ENCODE measurements at regions not wholly inside any gene's neighbourhood (a gene's known extent, or its start where the extent isn't known, plus 50 kb on each side); places are given as distances from the start of the nearest gene placed in this dataset.

- DNase-seq (ENCODE audit: low spot score in 2 of 2): no peak
- no peaks in the 10 kb centered on the region for H3K9me3 Mint-ChIP-seq
- H3K4me3 Mint-ChIP-seq: no peak overlapping the region
- no peaks in the 10 kb centered on the region for H3K36me3 Mint-ChIP-seq (ENCODE audit: insufficient read depth)
- no peaks in the 10 kb centered on the region for H3K4me1 Mint-ChIP-seq
- peaks cover 15% of the 10 kb centered on the region for H3K27me3 Mint-ChIP-seq
- ATAC-seq (replicated peaks; ENCODE audit: extremely low read depth, poor library complexity, severe bottlenecking): no peak
- no peak overlapping the region for H3K27ac Mint-ChIP-seq (ENCODE audit: low read depth)
These were observed 155.1 kb upstream of the DMRT1 start for GRCh38 chr9:686321-686813.

- no peak overlapping the region for H3K27ac Mint-ChIP-seq (ENCODE audit: low read depth)
- DNase-seq (ENCODE audit: low spot score in 2 of 2) (no peak), ATAC-seq (replicated peaks; ENCODE audit: extremely low read depth, poor library complexity, severe bottlenecking) (no peak)
- peaks cover 15% of the 10 kb centered on the region for H3K27me3 Mint-ChIP-seq
- no peaks in the 10 kb centered on the region for H3K9me3 Mint-ChIP-seq
- H3K4me3 Mint-ChIP-seq: no peak overlapping the region
- H3K36me3 Mint-ChIP-seq (ENCODE audit: insufficient read depth): no peaks in the 10 kb centered on the region
- no peaks in the 10 kb centered on the region for H3K4me1 Mint-ChIP-seq
These were observed 154.3 kb upstream of the DMRT1 start for GRCh38 chr9:687034-687785.

GRCh38 chr9:687994-688393 is 153.5 kb upstream of the DMRT1 start:
- ATAC-seq (replicated peaks; ENCODE audit: extremely low read depth, poor library complexity, severe bottlenecking): no peak
- Mint-ChIP-seq H3K4me3 (no peak overlapping the region), H3K9me3 (no peaks in the 10 kb centered on the region), H3K4me1 (no peaks in the 10 kb centered on the region), H3K27ac (ENCODE audit: low read depth) (no peak overlapping the region), H3K36me3 (ENCODE audit: insufficient read depth) (no peaks in the 10 kb centered on the region), H3K27me3 (peaks cover 10% of the 10 kb centered on the region)
- DNase-seq (ENCODE audit: low spot score in 2 of 2): no peak

DNA sequence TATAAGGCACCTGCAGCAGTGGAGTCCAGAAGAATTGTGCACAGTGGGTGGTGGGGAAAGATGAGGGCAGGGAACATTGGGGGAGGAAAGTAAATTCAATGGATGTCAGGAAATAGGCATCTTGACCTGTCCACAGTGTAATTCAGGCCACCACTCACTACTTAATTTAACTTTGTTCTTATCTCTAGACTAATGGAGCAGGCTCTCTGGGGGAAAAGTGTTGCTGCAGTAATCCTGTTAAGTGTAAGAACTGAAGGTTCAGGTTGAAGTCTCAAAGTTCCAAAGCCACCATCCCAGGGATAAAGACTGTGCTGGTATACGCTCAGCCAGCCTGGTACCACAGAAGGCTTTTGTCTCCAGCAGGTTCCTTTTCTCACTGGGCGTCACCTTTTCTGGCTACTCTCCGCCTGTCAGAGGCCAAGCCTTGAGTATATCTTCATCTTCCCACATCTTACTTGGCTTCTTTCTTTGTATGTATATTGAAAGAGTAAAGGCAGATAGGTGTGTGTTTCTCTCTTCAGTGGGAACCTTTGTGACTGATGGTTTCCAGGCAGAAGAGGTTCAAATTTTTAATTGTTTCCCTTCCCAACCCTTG is 150.9 kb upstream of the DMRT1 start:
- Mint-ChIP-seq H3K36me3 (ENCODE audit: insufficient read depth) (no peaks in the 10 kb centered on the region), H3K27me3 (peaks cover 16% of the 10 kb centered on the region), H3K27ac (ENCODE audit: low read depth) (no peak overlapping the region), H3K4me1 (no peaks in the 10 kb centered on the region), H3K9me3 (no peaks in the 10 kb centered on the region), H3K4me3 (no peak overlapping the region)
- DNase-seq (ENCODE audit: low spot score in 2 of 2) (no peak), ATAC-seq (replicated peaks; ENCODE audit: extremely low read depth, poor library complexity, severe bottlenecking) (no peak)

- Mint-ChIP-seq H3K9me3 (no peaks in the 10 kb centered on the region), H3K36me3 (ENCODE audit: insufficient read depth) (no peaks in the 10 kb centered on the region), H3K27me3 (peaks cover 20% of the 10 kb centered on the region), H3K27ac (ENCODE audit: low read depth) (no peak overlapping the region), H3K4me1 (no peaks in the 10 kb centered on the region), H3K4me3 (no peak overlapping the region)
- no peak for ATAC-seq (replicated peaks; ENCODE audit: extremely low read depth, poor library complexity, severe bottlenecking)
- no peak for DNase-seq (ENCODE audit: low spot score in 2 of 2)
These were observed 149.6 kb upstream of the DMRT1 start for GRCh38 chr9:691825-692400.

- Mint-ChIP-seq H3K4me1 (no peaks in the 10 kb centered on the region), H3K36me3 (ENCODE audit: insufficient read depth) (no peaks in the 10 kb centered on the region), H3K9me3 (no peaks in the 10 kb centered on the region), H3K4me3 (no peak overlapping the region), H3K27me3 (peaks cover 20% of the 10 kb centered on the region), H3K27ac (ENCODE audit: low read depth) (no peak overlapping the region)
- no peak for DNase-seq (ENCODE audit: low spot score in 2 of 2)
- no peak for ATAC-seq (replicated peaks; ENCODE audit: extremely low read depth, poor library complexity, severe bottlenecking)
These were observed 148.8 kb upstream of the DMRT1 start for GRCh38 chr9:692636-693129.

DNA sequence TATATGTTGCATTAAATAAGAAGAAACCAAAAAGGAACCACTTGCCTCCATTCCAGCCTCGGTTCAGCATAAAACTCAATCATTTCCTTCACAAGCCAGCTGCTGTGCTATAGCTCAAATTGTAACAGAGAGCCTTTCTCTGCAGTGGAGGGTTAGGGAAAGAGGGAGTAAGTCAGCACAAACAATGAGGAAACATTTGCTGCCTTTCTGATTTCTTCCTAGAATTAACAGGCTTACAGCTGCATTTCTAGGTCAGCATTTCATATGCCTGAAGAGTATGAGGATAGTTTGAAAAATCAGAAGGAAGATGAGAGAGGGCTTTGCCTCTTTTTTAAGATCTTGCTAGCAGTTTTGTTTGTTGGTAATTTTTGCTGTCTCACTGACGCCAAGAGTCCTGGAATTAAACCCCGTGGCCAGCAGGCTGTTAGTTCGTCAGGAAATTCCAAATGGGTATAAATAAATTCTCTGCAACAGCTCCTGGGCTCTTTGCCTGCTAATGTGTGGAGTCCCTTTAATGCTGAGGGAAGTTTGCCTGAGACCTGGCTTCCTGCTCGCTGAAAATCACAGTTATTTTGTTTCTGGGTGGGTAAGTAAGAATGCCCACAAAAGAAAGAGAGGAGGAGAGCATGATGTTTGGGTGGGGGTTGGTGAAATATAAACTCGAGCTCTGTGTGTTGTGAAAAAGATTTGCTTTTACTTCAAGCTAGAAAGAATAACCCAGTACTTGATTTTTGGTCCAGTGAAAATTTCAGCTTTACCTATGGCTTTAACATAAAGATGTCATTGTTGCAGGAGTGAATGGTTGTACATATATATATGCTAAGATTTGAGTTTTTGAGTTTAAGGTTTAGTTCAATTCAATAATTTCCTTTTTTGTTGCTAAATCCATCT is 148.1 kb upstream of the DMRT1 start:
- H3K27me3 Mint-ChIP-seq: peaks cover 20% of the 10 kb centered on the region
- H3K4me3 Mint-ChIP-seq: no peak overlapping the region
- H3K9me3 Mint-ChIP-seq: no peaks in the 10 kb centered on the region
- no peak overlapping the region for H3K27ac Mint-ChIP-seq (ENCODE audit: low read depth)
- DNase-seq (ENCODE audit: low spot score in 2 of 2): no peak
- no peaks in the 10 kb centered on the region for H3K36me3 Mint-ChIP-seq (ENCODE audit: insufficient read depth)
- H3K4me1 Mint-ChIP-seq: no peaks in the 10 kb centered on the region
- no peak for ATAC-seq (replicated peaks; ENCODE audit: extremely low read depth, poor library complexity, severe bottlenecking)

GRCh38 chr9:694092-694402 is 147.4 kb upstream of the DMRT1 start:
- no peak for ATAC-seq (replicated peaks; ENCODE audit: extremely low read depth, poor library complexity, severe bottlenecking)
- Mint-ChIP-seq H3K36me3 (ENCODE audit: insufficient read depth) (no peaks in the 10 kb centered on the region), H3K4me3 (no peak overlapping the region), H3K27ac (ENCODE audit: low read depth) (no peak overlapping the region), H3K9me3 (no peaks in the 10 kb centered on the region), H3K27me3 (peaks cover 26% of the 10 kb centered on the region), H3K4me1 (no peaks in the 10 kb centered on the region)
- no peak for DNase-seq (ENCODE audit: low spot score in 2 of 2)

DNA sequence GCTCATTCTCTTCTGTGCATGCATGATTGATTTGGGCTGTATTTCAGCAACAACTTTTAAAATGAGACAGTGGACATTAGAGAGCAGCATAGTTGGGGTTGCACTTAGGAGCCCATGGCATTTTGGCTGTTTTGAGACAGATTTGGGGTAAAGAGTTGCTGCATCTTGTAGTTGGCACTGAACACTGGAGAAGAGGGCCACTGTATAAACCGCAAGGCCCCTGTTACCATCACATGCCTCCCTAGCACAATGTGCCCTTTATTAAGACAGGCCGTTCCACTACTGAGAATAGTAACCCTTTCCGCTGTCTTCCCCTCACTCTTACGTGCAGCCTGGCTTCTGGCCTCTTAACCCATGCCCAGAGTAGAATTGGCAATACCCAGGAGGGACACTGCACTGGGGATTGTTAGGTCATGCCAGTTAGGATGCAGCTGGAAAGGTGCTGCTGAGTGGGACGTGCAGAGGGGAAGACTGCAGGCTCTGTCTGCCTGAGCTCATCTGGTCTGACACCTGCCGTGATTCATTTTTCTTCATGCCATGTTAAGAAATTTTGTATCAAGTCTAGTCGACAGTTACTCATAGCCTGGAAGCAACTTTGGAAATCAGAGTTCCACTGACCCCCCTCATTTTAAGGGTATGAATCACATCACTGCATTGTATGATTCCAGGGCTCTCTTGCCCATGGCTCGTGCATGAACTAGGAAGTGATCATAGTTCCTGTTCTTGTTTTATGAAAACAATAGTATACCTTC is 146.9 kb upstream of the DMRT1 start:
- no peaks in the 10 kb centered on the region for H3K36me3 Mint-ChIP-seq (ENCODE audit: insufficient read depth)
- no peak overlapping the region for H3K27ac Mint-ChIP-seq (ENCODE audit: low read depth)
- H3K4me1 Mint-ChIP-seq: no peaks in the 10 kb centered on the region
- DNase-seq (ENCODE audit: low spot score in 2 of 2) (no peak), ATAC-seq (replicated peaks; ENCODE audit: extremely low read depth, poor library complexity, severe bottlenecking) (no peak)
- H3K9me3 Mint-ChIP-seq: no peaks in the 10 kb centered on the region
- H3K4me3 Mint-ChIP-seq: no peak overlapping the region
- peaks cover 27% of the 10 kb centered on the region for H3K27me3 Mint-ChIP-seq

DNA sequence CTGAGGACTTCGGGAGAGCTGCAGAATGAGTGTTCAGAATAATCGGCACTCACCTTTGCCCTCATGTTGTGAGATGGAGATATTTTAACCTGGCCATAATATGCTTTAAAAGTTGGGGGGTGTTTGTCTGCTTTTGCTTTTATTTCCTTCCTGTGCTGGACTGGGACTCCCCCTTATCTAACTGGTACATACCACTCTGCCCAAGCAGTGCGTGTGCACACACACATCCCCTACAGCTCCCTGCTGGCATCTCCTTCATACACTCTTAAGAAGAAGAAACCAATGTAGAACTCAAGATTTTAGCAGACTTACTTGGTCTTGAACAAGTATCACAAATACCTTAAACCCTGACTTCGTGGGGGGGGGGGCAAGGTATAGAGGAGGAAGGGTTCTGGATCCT is 146.2 kb upstream of the DMRT1 start:
- no peaks in the 10 kb centered on the region for H3K9me3 Mint-ChIP-seq
- DNase-seq (ENCODE audit: low spot score in 2 of 2) (no peak), ATAC-seq (replicated peaks; ENCODE audit: extremely low read depth, poor library complexity, severe bottlenecking) (no peak)
- no peak overlapping the region for H3K4me3 Mint-ChIP-seq
- no peak overlapping the region for H3K27ac Mint-ChIP-seq (ENCODE audit: low read depth)
- no peaks in the 10 kb centered on the region for H3K4me1 Mint-ChIP-seq
- no peaks in the 10 kb centered on the region for H3K36me3 Mint-ChIP-seq (ENCODE audit: insufficient read depth)
- peaks cover 26% of the 10 kb centered on the region for H3K27me3 Mint-ChIP-seq

DNA sequence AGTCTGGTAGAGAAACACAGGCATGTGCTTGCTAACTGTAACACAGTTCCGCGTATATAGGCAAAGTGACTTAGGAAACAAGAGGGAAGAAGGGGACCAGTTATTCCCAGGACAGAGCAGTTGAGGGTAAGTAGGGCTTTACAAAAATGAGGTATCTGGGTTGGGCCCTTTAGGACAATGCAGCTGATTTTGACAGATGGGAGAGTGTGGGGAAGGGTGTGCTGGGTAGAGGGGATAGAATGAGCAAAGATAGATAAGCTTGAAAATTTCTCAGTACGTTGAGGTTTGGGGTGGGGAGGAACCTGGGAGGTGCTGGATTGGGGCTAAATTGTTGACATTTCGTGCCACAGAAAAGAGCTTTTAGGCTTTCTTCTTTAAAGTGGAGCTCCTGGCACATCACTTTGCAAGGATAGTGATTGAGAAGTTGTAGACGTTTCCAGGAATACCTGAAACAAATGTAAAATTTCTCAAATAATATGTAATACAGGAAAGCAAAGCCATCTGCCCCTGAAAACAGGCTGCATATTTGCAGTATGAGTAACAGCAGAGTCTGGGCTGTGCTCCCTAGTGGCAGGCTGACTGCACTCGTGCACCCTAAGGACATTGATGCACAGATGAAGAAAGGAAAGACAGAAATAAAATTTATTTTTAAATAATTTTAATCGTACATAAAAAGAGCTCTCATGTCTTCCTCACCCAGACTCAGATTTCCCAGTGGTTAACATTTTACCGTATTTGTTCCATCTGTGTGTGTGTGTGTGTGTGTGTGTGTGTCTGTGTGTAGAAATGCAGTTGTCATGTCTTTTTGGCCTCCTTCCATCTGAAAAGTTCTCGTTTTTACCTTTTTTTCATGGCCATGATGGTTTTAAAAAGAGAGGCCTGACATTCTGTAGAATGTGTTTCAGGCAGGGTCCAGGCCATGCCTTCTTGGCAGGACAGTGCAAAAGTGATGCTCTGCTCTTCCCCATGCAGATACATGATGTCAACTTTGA is 144.9 kb upstream of the DMRT1 start:
- Mint-ChIP-seq H3K36me3 (ENCODE audit: insufficient read depth) (no peaks in the 10 kb centered on the region), H3K4me3 (no peak overlapping the region), H3K9me3 (no peaks in the 10 kb centered on the region), H3K27ac (ENCODE audit: low read depth) (no peak overlapping the region), H3K4me1 (no peaks in the 10 kb centered on the region), H3K27me3 (peaks cover 26% of the 10 kb centered on the region)
- DNase-seq (ENCODE audit: low spot score in 2 of 2): no peak
- ATAC-seq (replicated peaks; ENCODE audit: extremely low read depth, poor library complexity, severe bottlenecking): no peak
